NCI-H82 treated with DMSO at 0.1 percent for 48 hours (cell line): ENCODE measurements at regions not wholly inside any gene's neighbourhood (a gene's known extent, or its start where the extent isn't known, plus 50 kb on each side); places are given as distances from the start of the nearest gene placed in this dataset.
A peak's percentile ranks its signal among the peaks of the same experiment; 100 is the strongest.

Source experiments
- DNase-seq: peaks from one replicate; lab custom pipeline; 2025; ENCODE audit not compliant: unreplicated experiment; lab: John Stamatoyannopoulos, UW

- DNase-seq, result peak; percentile 62
Observed at GRCh38 chr9:3161912-3162311, 318.0 kb upstream of the PUM3 start.

- DNase-seq, result no peak
Observed at GRCh38 chr9:3157011-3157410, 313.1 kb upstream of the PUM3 start.

DNA sequence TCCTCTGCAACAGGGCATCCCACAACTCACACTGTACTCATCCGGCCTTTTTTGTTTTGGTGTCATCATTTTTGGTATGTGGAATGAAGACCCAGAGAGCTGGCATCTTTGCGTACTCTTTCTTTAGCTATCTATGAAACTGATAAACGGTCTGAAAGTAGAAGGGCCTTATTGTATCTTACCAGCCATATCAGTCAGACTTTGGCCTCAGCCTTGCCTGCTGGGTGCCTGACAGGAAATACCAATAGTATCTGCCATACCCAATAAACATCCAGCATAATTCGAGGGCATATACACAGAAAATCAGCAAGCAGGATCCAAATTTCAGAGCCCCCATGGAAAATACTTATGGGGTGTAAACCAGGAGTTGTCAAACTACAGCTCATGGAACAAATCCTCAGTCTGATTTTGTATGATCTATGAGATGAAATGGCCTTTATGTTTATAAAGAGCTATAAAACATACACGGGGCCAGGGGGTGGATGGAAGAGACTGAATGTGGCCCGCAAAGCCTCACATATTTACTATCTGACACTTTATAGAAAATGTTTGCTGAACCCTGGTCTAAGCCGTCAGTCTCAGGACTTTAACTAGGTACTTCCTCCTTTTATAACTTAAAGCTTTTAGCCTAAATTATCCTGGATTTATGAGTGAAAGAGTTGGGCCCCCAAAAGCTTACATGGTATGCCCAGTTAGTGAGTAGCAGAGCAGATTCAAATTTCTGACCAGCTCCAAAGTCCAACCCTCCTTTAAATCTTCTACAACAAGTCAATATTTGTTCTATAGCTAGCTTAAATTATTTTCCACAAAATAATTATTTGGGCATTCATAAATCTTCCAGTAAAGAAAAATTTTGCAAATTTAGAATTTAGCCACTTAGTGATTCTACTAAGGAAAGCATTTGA is 308.0 kb upstream of the PUM3 start:
- no peak for DNase-seq

DNA sequence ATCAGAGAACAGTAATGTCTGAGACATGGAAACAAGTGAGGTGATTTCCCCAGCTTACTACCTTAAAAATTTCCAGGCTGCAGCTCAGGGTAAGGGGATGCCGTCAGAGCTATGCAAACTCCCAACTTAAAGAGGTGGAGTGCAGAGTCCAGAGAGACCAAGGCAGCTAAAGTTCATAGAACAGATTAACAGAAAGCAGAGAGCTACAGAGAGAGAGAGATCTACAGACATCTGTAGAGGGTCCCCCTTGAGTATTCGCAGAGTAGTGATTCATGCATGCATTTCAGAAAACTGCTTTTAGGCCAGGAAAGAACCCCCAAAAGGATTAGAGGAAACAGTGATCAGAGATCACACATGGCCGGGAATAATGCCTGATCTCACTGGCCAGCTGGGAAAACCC is 306.2 kb upstream of the PUM3 start:
- no peak for DNase-seq

DNA sequence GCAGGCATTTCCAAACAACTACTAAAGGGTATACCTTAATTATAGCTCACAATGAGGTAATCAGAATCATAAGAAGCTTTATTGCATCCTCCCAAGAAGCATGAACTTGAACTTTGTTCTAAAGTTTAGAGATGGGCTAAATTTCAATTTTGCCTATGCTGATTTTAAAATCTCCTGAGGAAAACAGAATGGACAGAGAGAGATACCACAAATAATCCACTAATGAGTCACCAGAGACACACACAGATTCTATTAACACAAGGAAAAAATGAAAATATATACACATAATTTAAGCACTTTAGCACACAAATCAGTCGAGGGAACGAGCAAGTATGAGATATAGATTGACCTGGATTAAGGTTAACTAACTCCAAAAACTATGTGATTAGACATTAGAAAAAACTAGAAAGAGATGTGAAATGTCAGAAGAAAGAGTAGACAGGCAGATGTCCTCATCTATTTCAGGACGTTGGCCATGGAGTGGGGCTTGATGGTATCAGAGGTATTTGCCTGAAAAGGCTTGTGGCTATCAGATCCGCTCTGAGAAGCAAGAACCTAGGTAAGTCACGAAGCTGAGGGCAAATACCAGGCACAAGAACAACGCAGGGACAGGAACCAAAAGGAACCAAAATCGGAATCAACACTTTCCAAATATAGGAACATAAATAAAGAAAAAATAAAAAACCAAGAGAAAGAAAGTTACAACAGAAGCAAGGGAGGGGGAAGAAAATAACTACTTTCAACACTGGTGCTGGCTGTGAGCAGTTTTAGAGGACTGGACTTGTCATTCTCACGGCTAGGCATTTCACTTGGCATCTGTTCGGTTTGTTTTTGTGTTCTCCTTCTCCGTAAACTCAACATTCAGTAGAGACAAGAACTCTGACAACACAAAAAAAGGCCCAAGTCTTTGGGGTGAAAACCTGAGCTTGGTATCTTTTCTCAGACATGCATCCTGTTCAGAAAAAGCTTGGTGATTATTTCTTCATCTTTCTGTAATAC is 294.6 kb upstream of the PUM3 start:
- DNase-seq, result no peak

- DNase-seq, result no peak
Observed at GRCh38 chr9:3137347-3137695, 293.4 kb upstream of the PUM3 start.

DNA sequence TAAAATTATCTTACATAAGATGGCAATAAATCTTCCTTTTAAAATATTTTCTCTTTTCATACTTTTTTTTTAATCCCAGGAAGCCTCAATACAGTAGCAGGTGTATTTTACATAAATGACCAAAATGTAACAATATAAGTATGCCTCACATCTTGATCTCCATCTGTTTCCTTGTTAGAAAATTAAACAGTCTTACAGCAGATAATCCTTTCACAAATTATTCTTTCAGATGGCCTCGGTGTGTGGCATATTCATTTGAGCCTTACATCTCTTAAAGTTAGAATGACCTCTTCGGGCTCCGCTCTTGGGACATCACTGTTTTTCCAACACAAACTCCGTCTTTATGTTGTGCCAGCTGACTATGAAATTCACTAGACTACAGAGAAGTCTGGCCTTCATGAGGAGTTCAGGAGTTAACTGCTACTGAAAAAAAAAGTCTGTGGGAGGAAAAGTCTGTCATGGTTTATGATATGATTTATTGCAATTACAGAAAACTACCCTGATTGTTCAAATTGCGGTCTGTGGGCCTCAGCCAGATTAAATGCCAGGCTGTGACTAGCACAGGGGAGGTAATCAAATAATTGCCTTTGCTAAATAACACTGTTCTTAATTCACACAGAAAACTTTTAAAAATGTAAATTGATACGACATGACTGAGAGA is 292.9 kb upstream of the PUM3 start:
- no peak for DNase-seq

DNA sequence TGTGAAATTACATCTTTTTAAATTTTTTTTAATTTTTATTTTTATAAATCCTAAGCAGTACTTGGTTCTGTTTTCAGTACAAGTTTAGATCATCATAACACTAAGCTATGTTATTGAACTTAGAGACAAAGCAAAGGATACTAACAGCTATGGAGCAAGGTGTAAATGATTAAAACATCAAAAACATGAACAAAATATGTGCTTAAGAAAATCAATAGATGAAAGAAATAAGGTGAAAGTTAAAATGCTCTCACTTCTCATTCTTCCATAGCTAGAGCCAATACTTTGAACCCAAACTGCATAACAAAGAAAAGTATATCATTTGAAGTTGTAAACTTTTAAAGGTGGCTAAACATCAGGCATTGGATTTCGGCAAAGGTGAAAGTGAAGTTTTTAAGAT is 292.3 kb upstream of the PUM3 start:
- DNase-seq, result no peak

GRCh38 chr9:3127564-3127963 is 283.7 kb upstream of the PUM3 start:
- no peak for DNase-seq

DNA sequence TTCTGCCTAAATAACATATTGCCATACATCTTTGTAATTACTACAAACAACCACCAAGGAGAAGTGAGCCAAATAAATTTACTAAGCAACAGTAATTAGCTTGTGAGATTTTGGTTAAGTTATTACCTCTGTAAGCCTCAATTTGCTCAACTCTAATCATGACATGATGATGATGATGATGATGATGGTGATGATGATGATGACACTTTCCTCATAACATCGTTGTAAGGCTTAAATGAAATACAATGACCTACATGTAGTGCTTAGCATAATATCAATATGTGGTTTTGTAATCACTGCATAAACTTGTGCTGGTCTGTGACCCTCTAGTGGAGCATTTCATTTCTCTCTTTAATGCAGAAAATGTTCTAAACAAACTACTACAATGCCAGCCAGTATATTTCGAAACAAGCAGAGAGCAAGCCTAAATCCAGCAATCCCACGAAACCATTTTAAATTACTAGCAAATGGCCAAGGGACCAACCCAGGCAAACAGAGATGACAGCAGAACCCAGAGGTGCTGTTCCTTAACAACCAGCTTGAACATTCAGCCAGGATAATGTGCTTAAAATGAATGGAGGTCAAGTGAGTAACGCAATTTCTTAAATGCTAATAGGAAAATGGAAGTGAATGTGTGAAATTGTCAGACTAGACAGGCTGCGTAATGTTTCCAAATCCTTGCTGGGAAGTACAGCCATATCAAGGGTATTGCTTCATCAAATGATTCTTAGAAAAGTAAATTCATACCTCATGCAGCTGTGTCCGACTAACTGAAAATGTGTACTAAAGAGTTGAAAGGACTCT is 281.9 kb upstream of the PUM3 start:
- DNase-seq, result no peak

DNA sequence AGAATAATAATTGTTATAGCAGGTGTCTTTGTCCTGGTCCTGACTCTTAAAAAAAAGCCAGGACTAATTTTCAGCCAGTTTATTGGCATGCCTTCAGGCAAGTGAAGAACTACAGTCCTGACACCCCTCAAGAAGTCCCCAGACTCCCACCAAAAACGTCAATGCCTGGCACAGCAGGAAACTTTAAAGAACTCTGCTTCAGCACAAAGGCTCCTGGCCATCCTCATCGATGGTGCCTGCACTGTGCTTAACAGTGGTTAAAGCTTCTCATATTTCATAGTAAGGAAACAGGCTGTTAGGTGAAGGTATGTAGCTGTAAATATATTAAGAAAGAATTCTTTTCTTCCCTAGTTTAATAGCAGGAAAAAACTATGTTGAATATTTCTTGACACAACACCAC is 280.1 kb upstream of the PUM3 start:
- DNase-seq, result no peak

GRCh38 chr9:3118081-3118480 is 274.2 kb upstream of the PUM3 start:
- no peak for DNase-seq

DNA sequence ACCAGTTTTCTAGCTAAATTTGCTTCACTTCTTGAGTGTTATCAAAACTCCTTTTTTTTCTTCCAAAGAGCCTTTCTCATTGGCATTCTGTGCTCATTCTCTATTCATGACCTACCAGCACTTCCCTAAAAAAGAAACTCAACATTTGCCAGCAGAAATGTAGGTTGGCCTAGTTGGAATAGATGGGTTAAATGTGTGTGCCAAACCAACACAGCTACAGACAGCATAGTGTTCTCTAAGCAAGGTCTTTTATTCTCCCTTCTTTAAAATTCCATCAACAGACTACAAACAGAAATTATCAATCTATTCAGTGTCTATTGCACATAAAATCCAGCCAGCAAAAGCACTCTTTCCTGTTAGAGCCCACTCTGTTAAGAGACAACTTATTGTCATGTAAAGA is 255.8 kb upstream of the PUM3 start:
- DNase-seq, result no peak

- DNase-seq, result no peak
Observed at GRCh38 chr9:3088219-3088618, 244.3 kb upstream of the PUM3 start.

GRCh38 chr9:3087697-3088096 is 243.8 kb upstream of the PUM3 start:
- DNase-seq, result no peak

GRCh38 chr9:3080951-3081350 is 237.1 kb upstream of the PUM3 start:
- no peak for DNase-seq

DNA sequence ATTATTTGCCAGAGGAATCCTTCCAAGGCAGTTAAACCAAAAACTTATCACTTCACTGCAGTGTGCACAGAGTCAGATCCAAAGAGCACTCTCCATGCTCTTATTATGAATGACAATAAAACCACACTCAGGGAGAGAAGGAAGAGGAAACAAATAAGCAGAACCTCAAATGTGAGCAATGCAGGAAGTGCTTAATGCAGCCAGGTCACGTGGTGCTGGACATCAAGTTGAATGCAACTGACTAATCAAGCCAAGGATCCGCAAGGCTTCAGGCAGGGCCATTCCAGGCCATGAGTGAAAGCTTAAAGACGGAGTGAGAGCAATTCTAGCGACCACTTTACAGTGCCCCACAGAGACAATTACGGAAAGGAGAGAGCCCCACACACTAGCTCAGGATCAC is 230.4 kb upstream of the PUM3 start:
- DNase-seq, result no peak

- no peak for DNase-seq
Observed at GRCh38 chr9:3066591-3066990, 222.7 kb upstream of the PUM3 start.

GRCh38 chr9:3059781-3060468 is 216.0 kb upstream of the PUM3 start:
- no peak for DNase-seq

DNA sequence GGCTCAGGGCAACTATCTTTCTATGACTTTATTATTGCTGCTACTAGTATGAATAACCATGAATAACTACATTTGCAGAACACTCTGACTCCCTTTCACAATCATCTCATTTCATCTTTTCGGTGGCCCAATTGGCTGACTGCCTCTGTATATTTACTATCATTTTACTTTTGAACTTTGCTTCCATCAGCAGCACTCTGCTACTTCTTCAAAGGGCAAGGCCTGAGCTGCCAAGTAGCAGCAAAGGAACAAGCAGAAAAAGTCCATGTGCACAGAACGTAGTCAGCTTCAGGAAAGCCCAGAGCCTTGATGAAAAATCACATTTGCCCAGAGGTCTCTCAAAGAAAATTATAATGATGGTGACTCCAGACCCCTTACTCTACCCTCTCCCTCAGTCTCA is 214.5 kb upstream of the PUM3 start:
- no peak for DNase-seq
